ENCODE measurements at regions not wholly inside any gene's neighbourhood (a gene's known extent, or its start where the extent isn't known, plus 50 kb on each side); places are given as distances from the start of the nearest gene placed in this dataset.

DNA sequence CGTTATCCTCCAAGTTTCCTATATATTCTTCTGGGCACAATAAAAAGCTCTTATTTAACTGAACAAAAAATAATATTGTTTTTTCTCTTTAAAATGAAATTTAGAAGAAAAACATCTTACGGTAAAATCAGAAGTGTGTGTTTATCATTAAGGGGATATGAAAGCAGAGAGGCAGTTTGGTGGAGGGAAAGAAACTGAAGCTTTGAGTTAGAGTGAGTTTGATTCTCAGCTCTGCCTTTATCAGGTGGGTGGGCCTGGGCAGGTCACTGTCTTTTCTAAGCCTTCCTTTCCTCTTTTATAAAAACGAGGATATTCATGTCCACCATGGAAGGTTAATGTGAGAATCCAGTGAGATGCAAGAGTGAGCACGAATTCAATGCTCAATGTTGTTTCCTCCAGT is 379.8 kb upstream of the CNR1 start:
- TF ChIP-seq, protein P1, sequence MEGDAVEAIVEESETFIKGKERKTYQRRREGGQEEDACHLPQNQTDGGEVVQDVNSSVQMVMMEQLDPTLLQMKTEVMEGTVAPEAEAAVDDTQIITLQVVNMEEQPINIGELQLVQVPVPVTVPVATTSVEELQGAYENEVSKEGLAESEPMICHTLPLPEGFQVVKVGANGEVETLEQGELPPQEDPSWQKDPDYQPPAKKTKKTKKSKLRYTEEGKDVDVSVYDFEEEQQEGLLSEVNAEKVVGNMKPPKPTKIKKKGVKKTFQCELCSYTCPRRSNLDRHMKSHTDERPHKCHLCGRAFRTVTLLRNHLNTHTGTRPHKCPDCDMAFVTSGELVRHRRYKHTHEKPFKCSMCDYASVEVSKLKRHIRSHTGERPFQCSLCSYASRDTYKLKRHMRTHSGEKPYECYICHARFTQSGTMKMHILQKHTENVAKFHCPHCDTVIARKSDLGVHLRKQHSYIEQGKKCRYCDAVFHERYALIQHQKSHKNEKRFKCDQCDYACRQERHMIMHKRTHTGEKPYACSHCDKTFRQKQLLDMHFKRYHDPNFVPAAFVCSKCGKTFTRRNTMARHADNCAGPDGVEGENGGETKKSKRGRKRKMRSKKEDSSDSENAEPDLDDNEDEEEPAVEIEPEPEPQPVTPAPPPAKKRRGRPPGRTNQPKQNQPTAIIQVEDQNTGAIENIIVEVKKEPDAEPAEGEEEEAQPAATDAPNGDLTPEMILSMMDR (IDR thresholded peaks at IDR 0.05), result no peak
- no peak for TF ChIP-seq EZH2 (IDR thresholded peaks at IDR 0.05)
- no peak for TF ChIP-seq EZH2phosphoT487 (IDR thresholded peaks at IDR 0.05)

Measured in neural progenitor cell (in vitro differentiated cells).